ENCODE measurements at regions not wholly inside any gene's neighbourhood (a gene's known extent, or its start where the extent isn't known, plus 50 kb on each side); places are given as distances from the start of the nearest gene placed in this dataset.
A peak's percentile ranks its signal among the peaks of the same experiment; 100 is the strongest.

DNA sequence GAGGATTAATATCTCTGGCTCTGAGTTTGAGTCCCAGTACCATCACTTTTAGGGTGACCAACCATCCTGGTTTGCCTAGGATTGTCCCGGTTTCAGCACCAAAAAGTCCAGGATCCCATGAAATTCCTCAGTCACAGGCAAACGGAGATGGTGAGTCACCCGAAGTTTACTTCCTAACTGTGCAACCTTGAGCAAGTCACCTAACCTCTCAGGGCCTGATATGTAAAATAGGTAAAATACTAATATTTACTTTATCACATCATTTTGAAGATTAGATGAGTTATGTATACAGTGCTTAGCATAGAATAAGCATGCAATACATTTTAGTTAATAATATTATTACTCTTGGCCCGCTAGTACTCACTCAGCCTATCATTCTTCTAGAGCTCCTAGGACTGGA is 91.1 kb upstream of the KCNMB2 start:
- H3K4me1 ChIP-seq, result no peaks in the 10 kb centered on the region
- H3K27ac ChIP-seq, result no peak overlapping the region
- H3K9me3 ChIP-seq, result no peaks in the 10 kb centered on the region
- TF ChIP-seq, protein P1, sequence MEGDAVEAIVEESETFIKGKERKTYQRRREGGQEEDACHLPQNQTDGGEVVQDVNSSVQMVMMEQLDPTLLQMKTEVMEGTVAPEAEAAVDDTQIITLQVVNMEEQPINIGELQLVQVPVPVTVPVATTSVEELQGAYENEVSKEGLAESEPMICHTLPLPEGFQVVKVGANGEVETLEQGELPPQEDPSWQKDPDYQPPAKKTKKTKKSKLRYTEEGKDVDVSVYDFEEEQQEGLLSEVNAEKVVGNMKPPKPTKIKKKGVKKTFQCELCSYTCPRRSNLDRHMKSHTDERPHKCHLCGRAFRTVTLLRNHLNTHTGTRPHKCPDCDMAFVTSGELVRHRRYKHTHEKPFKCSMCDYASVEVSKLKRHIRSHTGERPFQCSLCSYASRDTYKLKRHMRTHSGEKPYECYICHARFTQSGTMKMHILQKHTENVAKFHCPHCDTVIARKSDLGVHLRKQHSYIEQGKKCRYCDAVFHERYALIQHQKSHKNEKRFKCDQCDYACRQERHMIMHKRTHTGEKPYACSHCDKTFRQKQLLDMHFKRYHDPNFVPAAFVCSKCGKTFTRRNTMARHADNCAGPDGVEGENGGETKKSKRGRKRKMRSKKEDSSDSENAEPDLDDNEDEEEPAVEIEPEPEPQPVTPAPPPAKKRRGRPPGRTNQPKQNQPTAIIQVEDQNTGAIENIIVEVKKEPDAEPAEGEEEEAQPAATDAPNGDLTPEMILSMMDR (IDR thresholded peaks at IDR 0.05), result no peak
- H3K36me3 ChIP-seq, result no peaks in the 10 kb centered on the region
- no peaks in the 10 kb centered on the region for H3K27me3 ChIP-seq
- DNase-seq (ENCODE audit: low spot score), result no peak
- H3K4me3 ChIP-seq, result no peak overlapping the region

DNA sequence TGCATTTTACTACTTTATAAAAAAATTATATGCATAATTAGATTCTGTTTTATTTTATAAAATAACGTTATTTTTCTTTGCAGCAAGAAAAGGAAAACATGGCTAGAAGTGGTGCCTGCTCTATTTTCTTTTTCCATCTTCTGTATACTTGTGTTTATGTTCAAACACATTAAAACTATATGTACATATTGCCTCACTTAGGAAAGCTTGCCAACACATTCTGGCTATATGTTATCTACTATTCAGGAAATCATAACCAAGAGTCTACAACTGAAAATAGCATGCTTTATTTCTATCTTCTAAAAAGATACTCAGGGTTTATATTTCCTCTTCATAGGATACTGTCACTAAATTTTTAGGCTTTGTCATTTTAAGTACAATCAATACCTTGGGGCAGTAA is 90.2 kb upstream of the KCNMB2 start:
- TF ChIP-seq, protein P1 (IDR thresholded peaks at IDR 0.05), result no peak
- no peak for DNase-seq (ENCODE audit: low spot score)
- H3K4me1 ChIP-seq, result no peaks in the 10 kb centered on the region
- H3K4me3 ChIP-seq, result no peak overlapping the region
- no peak overlapping the region for H3K27ac ChIP-seq
- H3K36me3 ChIP-seq, result no peaks in the 10 kb centered on the region
- no peaks in the 10 kb centered on the region for H3K27me3 ChIP-seq
- H3K9me3 ChIP-seq, result no peaks in the 10 kb centered on the region

DNA sequence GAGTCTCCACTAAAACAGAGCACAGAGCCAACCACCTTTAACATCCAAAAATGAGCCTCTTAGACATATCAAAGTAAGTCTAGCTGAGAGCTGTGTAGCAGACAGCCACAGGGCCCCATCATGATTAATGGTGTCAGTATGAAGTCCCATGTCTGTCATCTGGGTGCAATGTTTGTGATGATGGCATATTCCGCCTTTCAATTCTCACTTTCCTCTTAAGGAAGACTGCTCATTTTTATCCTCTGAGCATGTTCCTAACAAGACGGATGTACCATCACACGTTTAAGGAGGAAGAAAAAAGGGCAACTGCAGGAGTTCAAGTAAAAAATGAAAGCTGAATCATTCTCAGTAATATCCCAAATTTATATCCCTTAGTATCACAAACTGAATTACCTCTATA is 85.8 kb upstream of the KCNMB2 start:
- Histone ChIP-seq H3K36me3 (no peaks in the 10 kb centered on the region), H3K27ac (peak overlapping the region in 1 of 2 donors; percentile 2), H3K9me3 (no peaks in the 10 kb centered on the region), H3K4me3 (no peak overlapping the region), H3K4me1 (peaks cover 0 to 10% of the 10 kb centered on the region in 2 donors), H3K27me3 (no peaks in the 10 kb centered on the region)
- TF ChIP-seq, protein P1 (IDR thresholded peaks at IDR 0.05), result no peak
- DNase-seq (ENCODE audit: low spot score), result no peak

DNA sequence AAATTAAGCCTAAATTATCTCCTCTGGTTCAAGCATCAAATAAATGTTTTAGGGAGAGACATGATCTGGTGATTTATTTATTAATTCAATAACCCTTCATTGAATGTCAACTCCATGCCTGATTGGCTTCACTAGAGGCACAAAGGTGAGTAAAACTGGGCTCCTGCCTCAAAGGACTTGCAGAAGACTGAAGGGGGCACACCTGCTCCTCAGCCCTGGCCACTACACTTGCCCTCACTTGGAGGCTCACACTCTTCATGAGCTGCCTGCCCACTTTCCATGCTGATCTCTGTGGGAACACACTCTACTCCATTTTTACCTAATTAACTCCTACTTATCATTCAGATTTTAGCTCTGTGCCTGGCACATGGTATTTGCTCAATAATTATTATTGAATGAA is 84.4 kb upstream of the KCNMB2 start:
- H3K36me3 ChIP-seq, result no peaks in the 10 kb centered on the region
- TF ChIP-seq, protein P1 (IDR thresholded peaks at IDR 0.05), result no peak
- H3K4me1 ChIP-seq, result peaks cover 0 to 19% of the 10 kb centered on the region in 2 donors
- no peaks in the 10 kb centered on the region for H3K27me3 ChIP-seq
- H3K27ac ChIP-seq, result no peak overlapping the region
- no peaks in the 10 kb centered on the region for H3K9me3 ChIP-seq
- no peak for DNase-seq (ENCODE audit: low spot score)
- H3K4me3 ChIP-seq, result no peak overlapping the region

DNA sequence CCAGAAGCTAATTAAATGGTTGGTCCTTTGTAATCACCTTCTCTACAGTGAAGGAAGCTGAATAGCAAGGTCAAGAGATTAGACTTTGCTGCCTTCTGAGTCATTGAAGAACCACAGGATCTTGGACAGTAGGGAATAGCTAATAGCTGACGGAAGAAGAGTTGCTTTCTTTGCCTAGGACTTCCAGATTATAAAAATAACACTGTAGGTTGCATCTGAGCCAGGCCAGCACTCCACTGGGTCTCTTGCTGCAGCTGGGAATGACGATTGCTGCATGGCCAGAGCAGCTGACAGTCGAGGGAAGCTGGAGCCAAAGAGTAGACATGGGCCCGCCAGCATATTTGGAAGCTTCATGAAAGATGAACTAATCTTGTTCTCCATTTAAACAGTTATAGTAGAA is 81.5 kb upstream of the KCNMB2 start:
- no peak overlapping the region for H3K4me3 ChIP-seq
- H3K27ac ChIP-seq, result peak overlapping the region; percentile 40 to 43
- H3K36me3 ChIP-seq, result no peaks in the 10 kb centered on the region
- TF ChIP-seq, protein P1 (IDR thresholded peaks at IDR 0.05), result no peak
- no peaks in the 10 kb centered on the region for H3K27me3 ChIP-seq
- no peaks in the 10 kb centered on the region for H3K9me3 ChIP-seq
- H3K4me1 ChIP-seq, result peaks cover 0 to 24% of the 10 kb centered on the region in 2 donors
- peak; percentile 66 for DNase-seq (ENCODE audit: low spot score)

DNA sequence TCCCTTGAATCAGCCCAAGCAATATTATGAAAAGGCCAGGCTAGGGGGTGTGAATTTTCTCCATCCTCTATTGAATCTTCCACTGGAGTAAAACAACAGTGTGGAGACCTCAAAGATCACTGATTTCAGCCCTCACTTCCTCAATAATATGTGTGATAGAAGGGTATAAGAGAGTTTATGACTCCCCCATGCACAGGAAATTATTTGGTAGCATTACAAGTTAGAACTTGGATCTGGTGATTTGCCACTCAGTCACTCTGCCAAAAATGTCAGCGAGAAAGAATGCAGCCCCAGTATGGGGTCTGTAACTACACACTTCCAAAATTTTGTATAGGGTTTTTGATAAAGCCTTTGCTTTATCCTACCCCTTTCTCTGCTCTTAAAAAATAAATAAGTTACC is 81.0 kb upstream of the KCNMB2 start:
- Histone ChIP-seq H3K27me3 (no peaks in the 10 kb centered on the region), H3K4me1 (peaks cover 0 to 24% of the 10 kb centered on the region in 2 donors), H3K36me3 (no peaks in the 10 kb centered on the region), H3K9me3 (no peaks in the 10 kb centered on the region), H3K27ac (peak overlapping the region; percentile 15 to 43), H3K4me3 (no peak overlapping the region)
- no peak for DNase-seq (ENCODE audit: low spot score)
- TF ChIP-seq, protein P1 (IDR thresholded peaks at IDR 0.05), result no peak
